Chondrocyte (in vitro differentiated cells): ENCODE measurements at regions not wholly inside any gene's neighbourhood (a gene's known extent, or its start where the extent isn't known, plus 50 kb on each side); places are given as distances from the start of the nearest gene placed in this dataset.
"Not testable (repeated sequence)": the region's sequence is repeated elsewhere in the genome, so short reads cannot be mapped to it uniquely, and the experiment has no call there.

Experiments used
- DNase-seq: peaks from one replicate; pipeline ENCODE4 v3.0.0; 2021; ENCODE audit warnings: mixed read lengths, low spot score
- H3K27ac Mint-ChIP-seq: one replicate; pipeline ENCODE4 v1.8.0; 2021; ENCODE audit warnings: mild to moderate bottlenecking, moderate library complexity, mixed read lengths; ENCODE audit not compliant: unreplicated experiment
- H3K27me3 Mint-ChIP-seq: 2 replicates; pipeline ENCODE4 v1.8.0; 2021; ENCODE audit warnings: low read depth, mixed read lengths
- H3K36me3 Mint-ChIP-seq: 2 replicates; pipeline ENCODE4 v1.8.0; 2021; ENCODE audit warnings: low read depth, mixed read lengths
- H3K4me1 Mint-ChIP-seq: 2 replicates; pipeline ENCODE4 v1.8.0; 2021; ENCODE audit warnings: low read depth, mild to moderate bottlenecking, mixed read lengths
- H3K4me3 Mint-ChIP-seq: one replicate; pipeline ENCODE4 v1.8.0; 2021; ENCODE audit warnings: mild to moderate bottlenecking, moderate library complexity, mixed read lengths; ENCODE audit not compliant: unreplicated experiment
- H3K9me3 Mint-ChIP-seq: 2 replicates; pipeline ENCODE4 v1.8.0; 2021; ENCODE audit warnings: low read depth, mixed read lengths
- TF ChIP-seq, protein P1 (sequence below): fragments of 200-600 bp; sonication (generic); IDR thresholded peaks from 2 replicates; pipeline ENCODE4 v1.5.0; 2021; ENCODE audit warnings: antibody characterized with exemption, mild to moderate bottlenecking, moderate library complexity

GRCh38 chr6:114936080-114936479 lies 593.3 kb upstream of the HS3ST5 start:
- Mint-ChIP-seq H3K27me3 (peaks cover 4% of the 10 kb centered on the region), H3K9me3 (peaks cover 12% of the 10 kb centered on the region), H3K27ac (no peak overlapping the region), H3K4me3 (no peak overlapping the region), H3K36me3 (no peaks in the 10 kb centered on the region), H3K4me1 (no peaks in the 10 kb centered on the region)
- TF ChIP-seq, protein P1, sequence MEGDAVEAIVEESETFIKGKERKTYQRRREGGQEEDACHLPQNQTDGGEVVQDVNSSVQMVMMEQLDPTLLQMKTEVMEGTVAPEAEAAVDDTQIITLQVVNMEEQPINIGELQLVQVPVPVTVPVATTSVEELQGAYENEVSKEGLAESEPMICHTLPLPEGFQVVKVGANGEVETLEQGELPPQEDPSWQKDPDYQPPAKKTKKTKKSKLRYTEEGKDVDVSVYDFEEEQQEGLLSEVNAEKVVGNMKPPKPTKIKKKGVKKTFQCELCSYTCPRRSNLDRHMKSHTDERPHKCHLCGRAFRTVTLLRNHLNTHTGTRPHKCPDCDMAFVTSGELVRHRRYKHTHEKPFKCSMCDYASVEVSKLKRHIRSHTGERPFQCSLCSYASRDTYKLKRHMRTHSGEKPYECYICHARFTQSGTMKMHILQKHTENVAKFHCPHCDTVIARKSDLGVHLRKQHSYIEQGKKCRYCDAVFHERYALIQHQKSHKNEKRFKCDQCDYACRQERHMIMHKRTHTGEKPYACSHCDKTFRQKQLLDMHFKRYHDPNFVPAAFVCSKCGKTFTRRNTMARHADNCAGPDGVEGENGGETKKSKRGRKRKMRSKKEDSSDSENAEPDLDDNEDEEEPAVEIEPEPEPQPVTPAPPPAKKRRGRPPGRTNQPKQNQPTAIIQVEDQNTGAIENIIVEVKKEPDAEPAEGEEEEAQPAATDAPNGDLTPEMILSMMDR, result no peak
- DNase-seq, result no peak

- no peak overlapping the region for H3K4me3 Mint-ChIP-seq
- H3K9me3 Mint-ChIP-seq, result peaks cover 24% of the 10 kb centered on the region
- peaks cover 2% of the 10 kb centered on the region for H3K27me3 Mint-ChIP-seq
- no peaks in the 10 kb centered on the region for H3K36me3 Mint-ChIP-seq
- no peaks in the 10 kb centered on the region for H3K4me1 Mint-ChIP-seq
- TF ChIP-seq, protein P1, result no peak
- no peak for DNase-seq
- H3K27ac Mint-ChIP-seq, result no peak overlapping the region
Measured at GRCh38 chr6:114934079-114934478, 591.3 kb upstream of the HS3ST5 start.

DNA sequence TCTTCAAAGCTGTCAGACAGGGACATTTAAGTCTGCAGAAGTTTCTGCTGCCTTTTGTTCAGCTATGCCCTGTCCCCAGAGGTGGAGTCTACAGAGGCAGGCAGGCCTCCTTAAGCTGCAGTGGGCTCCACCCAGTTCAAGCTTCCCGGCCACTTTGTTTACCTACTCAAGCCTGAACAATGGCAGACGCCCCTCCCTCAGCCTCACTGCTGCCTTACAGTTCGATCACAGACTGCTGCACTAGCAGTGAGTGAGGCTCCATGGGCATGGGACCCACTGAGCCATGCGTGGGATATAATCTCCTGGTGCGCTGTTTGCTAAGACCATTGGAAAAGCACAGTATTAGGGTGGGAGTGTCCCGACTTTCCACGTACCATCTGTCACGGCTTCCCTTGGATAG lies 585.9 kb upstream of the HS3ST5 start:
- peaks cover 35% of the 10 kb centered on the region for H3K9me3 Mint-ChIP-seq
- not testable (repeated sequence) for H3K27me3 Mint-ChIP-seq, H3K36me3 Mint-ChIP-seq, H3K27ac Mint-ChIP-seq, H3K4me3 Mint-ChIP-seq, H3K4me1 Mint-ChIP-seq
- DNase-seq, result peak; percentile 54

DNA sequence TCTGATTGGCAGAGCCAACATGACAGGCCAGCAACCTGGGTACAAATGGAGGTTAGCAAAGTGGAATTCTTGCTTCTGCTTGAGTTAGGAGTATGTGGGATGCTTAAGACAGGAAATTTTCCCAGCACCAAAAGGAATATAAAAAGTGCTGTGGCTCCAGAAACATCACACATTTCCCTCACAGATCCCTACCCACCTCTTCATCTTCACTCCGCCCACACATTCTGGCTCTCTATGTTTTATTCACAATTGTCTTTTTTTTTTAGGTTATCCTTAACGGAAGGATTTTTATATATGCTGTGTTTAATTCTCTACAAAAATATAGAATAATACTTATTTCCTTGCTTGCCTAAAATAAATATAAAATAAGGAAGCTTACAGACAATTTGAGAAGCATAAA lies 563.3 kb upstream of the HS3ST5 start:
- H3K4me1 Mint-ChIP-seq, result no peaks in the 10 kb centered on the region
- H3K9me3 Mint-ChIP-seq, result peaks cover 8% of the 10 kb centered on the region
- no peaks in the 10 kb centered on the region for H3K36me3 Mint-ChIP-seq
- no peak for DNase-seq
- H3K27ac Mint-ChIP-seq, result no peak overlapping the region
- peaks cover 3% of the 10 kb centered on the region for H3K27me3 Mint-ChIP-seq
- H3K4me3 Mint-ChIP-seq, result no peak overlapping the region
- TF ChIP-seq, protein P1, result no peak

GRCh38 chr6:114897536-114897935 lies 554.7 kb upstream of the HS3ST5 start:
- TF ChIP-seq, protein P1, result no peak
- Mint-ChIP-seq H3K4me3 (no peak overlapping the region), H3K27ac (no peak overlapping the region), H3K27me3 (no peaks in the 10 kb centered on the region), H3K9me3 (peaks cover 22% of the 10 kb centered on the region), H3K4me1 (no peaks in the 10 kb centered on the region), H3K36me3 (no peaks in the 10 kb centered on the region)
- no peak for DNase-seq

DNA sequence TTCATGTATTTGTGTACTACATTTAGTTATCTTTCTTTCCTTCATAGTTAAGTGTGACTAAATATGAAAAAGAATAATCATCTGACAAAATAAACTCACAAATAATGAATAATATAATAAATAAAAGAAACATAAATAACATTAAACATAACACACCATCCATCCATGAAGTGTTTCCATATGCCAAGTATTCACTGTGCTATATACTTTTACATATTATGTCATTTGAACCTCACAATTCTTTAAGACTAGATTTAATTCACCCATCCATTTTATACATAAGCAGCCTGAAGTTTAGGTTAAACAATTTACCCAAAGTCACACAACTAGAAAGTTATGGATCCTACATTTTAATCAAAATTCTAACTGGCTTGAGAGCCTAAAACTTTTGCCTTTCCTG lies 549.4 kb upstream of the HS3ST5 start:
- TF ChIP-seq, protein P1, result no peak
- Mint-ChIP-seq H3K4me3 (no peak overlapping the region), H3K4me1 (no peaks in the 10 kb centered on the region), H3K27ac (no peak overlapping the region), H3K27me3 (no peaks in the 10 kb centered on the region), H3K36me3 (no peaks in the 10 kb centered on the region), H3K9me3 (peaks cover 2% of the 10 kb centered on the region)
- no peak for DNase-seq
